K562 (cell line): ENCODE measurements at regions not wholly inside any gene's neighbourhood (a gene's known extent, or its start where the extent isn't known, plus 50 kb on each side); places are given as distances from the start of the nearest gene placed in this dataset.

Experiments used
- ATAC-seq: fragments of 200-7000 bp; cut with Tn5 transposase; 3 replicates; pipeline ENCODE4 v1.9.1; 2020; ENCODE audit warnings: moderate library complexity
- BruUV-seq: library from RNA; stranded (reverse); fragments of 400-500 nt; replicated peaks from 2 replicates; lab custom pipeline; 2021; lab: Mats Ljungman, UMichigan
- CTCF ChIA-PET: fragments of 300-600 bp; formaldehyde crosslinking; extraction: SDS; loops from one replicate; lab custom pipeline; 2021; ENCODE audit warnings: low intra/inter-chr PET ratio; lab: Yijun Ruan, JAX
- POLR2A ChIA-PET: fragments of 300-600, 350-650 bp; sonication (Branson Sonifier 250); formaldehyde crosslinking; extraction: SDS; loops from one replicate; lab custom pipeline; 2021; ENCODE audit warnings: antibody characterized with exemption, inconsistent platforms; lab: Yijun Ruan, JAX
- DNase-seq, 4 experiments: peaks; one replicate each; pipeline versions ENCODE4 v3.0.0 to v3.0.0-alpha.2; 2011 to 2018; ENCODE audit warnings: low spot score in 3 of 4, mixed read lengths in 3 of 4; ENCODE audit errors: extremely low read depth in 1 of 4
- FAIRE-seq: peaks from 2 replicates; lab custom pipeline; 2011; peaks lifted over from hg19 to GRCh38; lab: Jason Lieb, UNC
- H2AFZ ChIP-seq: 2 replicates; pipeline ENCODE4 v1.6.0; 2011; ENCODE audit warnings: low read depth, low read length, control low read depth, inconsistent platforms
- H3K27ac ChIP-seq: fragments of 200-600 bp; 3 replicates; pipeline ENCODE4 v1.8.0; 2011; ENCODE audit warnings: low read depth, mild to moderate bottlenecking, control low read depth, inconsistent platforms, low read length, moderate library complexity, mixed read lengths; ENCODE audit errors: extremely low read depth
- H3K27me3 ChIP-seq, 2 experiments: fragments of 300-600 bp in 1 of 2; 2 replicates in 1 of 2; 3 replicates in 1 of 2; pipeline versions ENCODE4 v1.6.0 to v1.8.0; 2011; ENCODE audit warnings: inconsistent platforms in 2 of 2, low read length in 2 of 2, mild to moderate bottlenecking in 1 of 2, mixed read lengths in 1 of 2, moderate library complexity in 1 of 2; ENCODE audit not compliant: control insufficient read depth in 2 of 2, insufficient read depth in 2 of 2
- H3K36me3 ChIP-seq: fragments of 300-600 bp; 3 replicates; pipeline ENCODE4 v1.8.0; 2011; ENCODE audit warnings: mild to moderate bottlenecking, low read length, inconsistent platforms; ENCODE audit not compliant: control insufficient read depth, insufficient read depth
- H3K4me1 ChIP-seq, 2 experiments: fragments of 200-600 bp in 1 of 2; replicated peaks in 1 of 2; 2 replicates in 1 of 2; 3 replicates in 1 of 2; pipeline versions ENCODE4 v1.5.1 to v1.8.0; 2011; ENCODE audit warnings: inconsistent platforms in 2 of 2, low read length in 2 of 2, mild to moderate bottlenecking in 1 of 2, mixed read lengths in 1 of 2, moderate library complexity in 1 of 2; ENCODE audit not compliant: control insufficient read depth in 2 of 2, insufficient read depth in 2 of 2
- H3K4me2 ChIP-seq: 2 replicates; pipeline ENCODE4 v1.6.1; 2011; ENCODE audit warnings: low read length, control low read depth, inconsistent platforms, mixed read lengths; ENCODE audit not compliant: insufficient read depth
- H3K4me3 ChIP-seq: fragments of 200-600 bp; sonication (generic), shearing (Covaris generic); 2 replicates; pipeline ENCODE4 v1.5.1; 2016; ENCODE audit warnings: control low read depth, inconsistent platforms
- H3K79me2 ChIP-seq: fragments of 200-600 bp; 3 replicates; pipeline ENCODE4 v1.8.0; 2011; ENCODE audit warnings: low read length, inconsistent platforms; ENCODE audit not compliant: control insufficient read depth, insufficient read depth
- H3K9ac ChIP-seq, 2 experiments: 2 replicates each; pipeline versions ENCODE4 v1.6.0 to v1.6.1; 2011; ENCODE audit warnings: low read depth in 2 of 2, low read length in 2 of 2, control low read depth in 1 of 2, inconsistent platforms in 1 of 2, mild to moderate bottlenecking in 1 of 2, mixed read lengths in 1 of 2; ENCODE audit not compliant: insufficient read depth in 1 of 2
- H3K9me1 ChIP-seq: one replicate; pipeline ENCODE4 v1.6.0; 2011; ENCODE audit warnings: inconsistent platforms, mild to moderate bottlenecking, low read length, moderate library complexity; ENCODE audit not compliant: control insufficient read depth, insufficient read depth
- H3K9me3 ChIP-seq: replicated peaks from 2 replicates; pipeline ENCODE4 v1.5.1; 2011; ENCODE audit warnings: low read depth, low read length, inconsistent platforms; ENCODE audit not compliant: control insufficient read depth, insufficient read depth
- H4K20me1 ChIP-seq: replicated peaks from 2 replicates; pipeline ENCODE4 v1.6.1; 2011; ENCODE audit warnings: low read length, inconsistent platforms, mixed read lengths; ENCODE audit not compliant: control insufficient read depth, insufficient read depth
- CBFA2T2 ChIP-seq: fragments of 450-650 bp; conservative IDR thresholded peaks from 2 replicates; pipeline ENCODE4 v1.6.1; 2017; ENCODE audit warnings: mild to moderate bottlenecking
- CEBPB ChIP-seq: fragments of 450-650 bp; IDR thresholded peaks from 2 replicates; pipeline ENCODE4 v1.6.1; 2016; ENCODE audit warnings: missing genetic modification characterization, missing compliant biosample characterization
- HDAC1 ChIP-seq, 2 experiments: fragments of 450-650 bp; IDR thresholded peaks; 2 replicates each; pipeline ENCODE4 v1.6.1; 2016 to 2017; ENCODE audit warnings: inconsistent platforms in 1 of 2, mild to moderate bottlenecking in 1 of 2, moderate library complexity in 1 of 2
- KAT7 ChIP-seq: sonication (generic); formaldehyde crosslinking; IDR thresholded peaks from 2 replicates; pipeline ENCODE4 v1.8.0; 2022; ENCODE audit warnings: missing genetic modification reagents, mild to moderate bottlenecking, borderline replicate concordance
- NEUROD1 ChIP-seq: fragments of 150-350 bp; IDR thresholded peaks from 2 replicates; pipeline ENCODE4 v1.6.1; 2014; ENCODE audit warnings: borderline replicate concordance, low read length, low read depth; ENCODE audit not compliant: partially characterized antibody
- NR2C2 ChIP-seq, 2 experiments: fragments of 200-800 bp in 1 of 2; sonication (Bioruptor generic) in 1 of 2; sonication (generic) in 1 of 2; formaldehyde crosslinking in 1 of 2; IDR thresholded peaks; 2 replicates each; pipeline versions ENCODE4 v1.6.1 to v1.8.0; 2016 to 2022; ENCODE audit warnings: mild to moderate bottlenecking in 1 of 2, missing compliant biosample characterization in 1 of 2, missing genetic modification characterization in 1 of 2, missing genetic modification reagents in 1 of 2
- POLR2B ChIP-seq: fragments of 450-650 bp; IDR thresholded peaks from 2 replicates; pipeline ENCODE4 v1.6.1; 2018; ENCODE audit warnings: low read depth; ENCODE audit not compliant: partially characterized antibody
- TEAD4 ChIP-seq, 2 experiments: sonication (generic) in 1 of 2; formaldehyde crosslinking in 1 of 2; IDR thresholded peaks; 2 replicates each; pipeline versions ENCODE4 v1.6.1 to v1.8.0; 2012 to 2022; ENCODE audit warnings: borderline replicate concordance in 1 of 2, inconsistent platforms in 1 of 2, low read length in 1 of 2, mild to moderate bottlenecking in 1 of 2, missing genetic modification reagents in 1 of 2
- ZNF174 ChIP-seq: fragments of 250-450 bp; sonication (Bioruptor Pico); IDR thresholded peaks from 2 replicates; pipeline ENCODE4 v1.4.0; 2020; ENCODE audit warnings: mild to moderate bottlenecking
- WGBS: fragments of 100-300 bp; shearing (Covaris generic); methylation state at CpG from one replicate; pipeline ENCODE4 v1.1.6; 2016; ENCODE audit warnings: low coverage, mixed read lengths; ENCODE audit not compliant: insufficient coverage; ENCODE audit errors: missing lambda C conversion rate; 5-methylcytosine and 5-hydroxymethylcytosine counted together
- in situ Hi-C: fragments of 300-500 bp; cut with MboI; formaldehyde crosslinking; loops from 4 replicates; pipeline ENCODE4 v1.15.0; 2018; ENCODE audit warnings: inconsistent platforms, mixed read lengths
- intact Hi-C: fragments of 100-400 bp; cut with micrococcal nuclease; formaldehyde crosslinking; loops from 2 replicates; pipeline ENCODE4 v1.14.2; 2022
- TF ChIP-seq, protein P1 (sequence below): fragments of 450-650 bp; conservative IDR thresholded peaks from 2 replicates; pipeline ENCODE4 v1.6.1; 2016; ENCODE audit warnings: missing genetic modification characterization, low read depth, mild to moderate bottlenecking, missing compliant biosample characterization, moderate library complexity
- TF ChIP-seq, protein P2 (sequence below): fragments of 250-450 bp; sonication (Bioruptor Pico); IDR thresholded peaks from 2 replicates; pipeline ENCODE4 v1.8.0; 2021; ENCODE audit warnings: moderate library complexity, mild to moderate bottlenecking, inconsistent platforms

DNA sequence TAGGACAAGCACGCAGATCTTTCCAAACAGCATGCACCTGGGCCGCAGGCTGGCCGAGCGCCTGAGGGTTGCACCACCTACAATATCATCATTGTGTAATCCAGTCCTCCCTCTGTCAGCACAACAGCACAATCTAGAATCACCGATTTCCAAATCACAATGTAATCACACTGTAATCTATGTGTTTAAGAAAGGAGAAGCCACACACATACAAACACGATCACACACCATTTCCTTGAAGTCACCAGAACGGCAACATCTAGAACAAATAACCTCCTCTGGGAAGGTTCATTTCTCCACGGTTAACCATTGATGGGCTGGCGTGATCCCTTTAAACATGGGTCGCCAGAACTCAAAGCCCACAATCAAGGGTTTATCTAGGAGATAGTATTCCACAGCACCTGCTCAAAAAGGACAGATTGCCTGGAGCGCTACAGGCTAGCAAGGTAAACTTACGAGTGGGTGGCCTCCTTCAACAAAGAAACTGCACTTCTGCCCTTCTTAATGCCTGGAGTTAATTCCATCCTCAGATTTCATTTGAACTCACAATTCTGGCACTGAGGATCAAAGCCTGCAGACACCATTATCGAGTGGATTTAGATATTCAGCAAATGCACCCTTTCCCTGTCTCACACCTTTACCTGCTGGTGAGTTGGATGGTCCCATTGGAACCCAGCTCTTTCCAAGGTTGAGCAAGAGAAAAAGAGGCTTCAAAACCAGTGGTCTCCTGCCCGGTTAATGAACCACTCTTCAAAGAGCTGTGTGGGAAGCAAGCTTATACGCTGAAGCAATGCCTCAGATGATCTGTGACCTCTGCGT, 83.8 kb upstream of the FOXQ1 start:
- Histone ChIP-seq H4K20me1 (0 out of 2 replicates have a peak, but pooled peaks cover 3% of the 10 kb centered on the region), H3K4me3 (no peak overlapping the region), H3K9ac (no peak overlapping the region), H3K79me2 (no peaks in the 10 kb centered on the region), H3K27ac (no peak overlapping the region), H3K9me1 (no peaks in the 10 kb centered on the region), H3K4me1 (no peaks in the 10 kb centered on the region), H2AFZ (no peak overlapping the region), H3K36me3 (no peaks in the 10 kb centered on the region), H3K4me2 (no peak overlapping the region), H3K27me3 (peaks cover 17 to 48% of the 10 kb centered on the region in 2 experiments; a peak in 4 of 5 replicates), H3K9me3 (no peaks in the 10 kb centered on the region)
- no TSS peak for BruUV-seq
- in situ Hi-C loops, result no loop called here
- ChIA-PET CTCF (no interaction called here), POLR2A (no interaction called here)
- FAIRE-seq, result no peak
- 0% methylated on average over 16 of the region's 16 CpGs for WGBS
- intact Hi-C loops, result no loop called here
- ATAC-seq, result no peak
- no peak for TF ChIP-seq CEBPB (tag)
- no peak for TF ChIP-seq POLR2B
- no peak for TF ChIP-seq CBFA2T2
- TF ChIP-seq, protein P1, sequence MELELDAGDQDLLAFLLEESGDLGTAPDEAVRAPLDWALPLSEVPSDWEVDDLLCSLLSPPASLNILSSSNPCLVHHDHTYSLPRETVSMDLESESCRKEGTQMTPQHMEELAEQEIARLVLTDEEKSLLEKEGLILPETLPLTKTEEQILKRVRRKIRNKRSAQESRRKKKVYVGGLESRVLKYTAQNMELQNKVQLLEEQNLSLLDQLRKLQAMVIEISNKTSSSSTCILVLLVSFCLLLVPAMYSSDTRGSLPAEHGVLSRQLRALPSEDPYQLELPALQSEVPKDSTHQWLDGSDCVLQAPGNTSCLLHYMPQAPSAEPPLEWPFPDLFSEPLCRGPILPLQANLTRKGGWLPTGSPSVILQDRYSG (tag), result no peak
- TF ChIP-seq NEUROD1, result no peak
- TF ChIP-seq TEAD4 (IDR thresholded peaks at IDR 0.05; ENCODE audit: low read length), result no peak
- TF ChIP-seq TEAD4 (CRISPR knock-in tag; IDR thresholded peaks at IDR 0.05; ENCODE audit: borderline replicate concordance), result no peak
- TF ChIP-seq KAT7 (CRISPR knock-in tag), result no peak
- no peak for TF ChIP-seq ZNF174 (CRISPR knock-in tag)
- no peak for TF ChIP-seq HDAC1 (IDR thresholded peaks at IDR 0.05)
- TF ChIP-seq, protein P2, sequence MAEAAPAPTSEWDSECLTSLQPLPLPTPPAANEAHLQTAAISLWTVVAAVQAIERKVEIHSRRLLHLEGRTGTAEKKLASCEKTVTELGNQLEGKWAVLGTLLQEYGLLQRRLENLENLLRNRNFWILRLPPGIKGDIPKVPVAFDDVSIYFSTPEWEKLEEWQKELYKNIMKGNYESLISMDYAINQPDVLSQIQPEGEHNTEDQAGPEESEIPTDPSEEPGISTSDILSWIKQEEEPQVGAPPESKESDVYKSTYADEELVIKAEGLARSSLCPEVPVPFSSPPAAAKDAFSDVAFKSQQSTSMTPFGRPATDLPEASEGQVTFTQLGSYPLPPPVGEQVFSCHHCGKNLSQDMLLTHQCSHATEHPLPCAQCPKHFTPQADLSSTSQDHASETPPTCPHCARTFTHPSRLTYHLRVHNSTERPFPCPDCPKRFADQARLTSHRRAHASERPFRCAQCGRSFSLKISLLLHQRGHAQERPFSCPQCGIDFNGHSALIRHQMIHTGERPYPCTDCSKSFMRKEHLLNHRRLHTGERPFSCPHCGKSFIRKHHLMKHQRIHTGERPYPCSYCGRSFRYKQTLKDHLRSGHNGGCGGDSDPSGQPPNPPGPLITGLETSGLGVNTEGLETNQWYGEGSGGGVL (CRISPR knock-in tag), result no peak
- TF ChIP-seq NR2C2 (CRISPR knock-in tag; IDR thresholded peaks at IDR 0.05), result no peak
- TF ChIP-seq NR2C2 (tag; IDR thresholded peaks at IDR 0.05), result no peak
- no peak for DNase-seq
